Mesenchymal stem cell (in vitro differentiated cells and primary cell): ENCODE measurements at regions not wholly inside any gene's neighbourhood (a gene's known extent, or its start where the extent isn't known, plus 50 kb on each side); places are given as distances from the start of the nearest gene placed in this dataset.

Experiments
- DNase-seq: peaks from one replicate; pipeline ENCODE4 v3.0.0-alpha.2; 2013
- H2AFZ ChIP-seq: one replicate; pipeline ENCODE4 v1.6.1; 2013; ENCODE audit warnings: low read depth, mild to moderate bottlenecking, control low read depth, inconsistent platforms, low read length, moderate library complexity
- H2AK5ac ChIP-seq: 2 replicates; pipeline ENCODE4 v1.6.1; 2013; ENCODE audit warnings: low read length, moderate library complexity, mild to moderate bottlenecking, inconsistent platforms; ENCODE audit not compliant: severe bottlenecking
- H2BK120ac ChIP-seq: one replicate; pipeline ENCODE4 v1.6.1; 2013; ENCODE audit warnings: low read depth, mild to moderate bottlenecking, inconsistent platforms, low read length, moderate library complexity
- H2BK12ac ChIP-seq, 2 experiments: one replicate each; pipeline ENCODE4 v1.6.1; 2013; ENCODE audit warnings: inconsistent platforms in 2 of 2, low read length in 2 of 2, mild to moderate bottlenecking in 2 of 2, moderate library complexity in 2 of 2, control low read depth in 1 of 2
- H2BK15ac ChIP-seq: one replicate; pipeline ENCODE4 v1.6.1; 2013; ENCODE audit warnings: mild to moderate bottlenecking, low read depth, inconsistent platforms; ENCODE audit not compliant: poor library complexity, severe bottlenecking
- H2BK5ac ChIP-seq: 2 replicates; pipeline ENCODE4 v1.6.1; 2013; ENCODE audit warnings: low read depth, mild to moderate bottlenecking, low read length, control low read depth, inconsistent platforms; ENCODE audit not compliant: poor library complexity, severe bottlenecking
- H3K14ac ChIP-seq, 2 experiments: one replicate each; pipeline ENCODE4 v1.6.1; 2013; ENCODE audit warnings: inconsistent platforms in 2 of 2, low read length in 2 of 2, control low read depth in 1 of 2, mild to moderate bottlenecking in 1 of 2, moderate library complexity in 1 of 2
- H3K18ac ChIP-seq, 2 experiments: one replicate each; pipeline ENCODE4 v1.6.1; 2013; ENCODE audit warnings: inconsistent platforms in 2 of 2, low read length in 2 of 2, control low read depth in 1 of 2, low read depth in 1 of 2, mild to moderate bottlenecking in 1 of 2
- H3K23ac ChIP-seq, 2 experiments: one replicate each; pipeline ENCODE4 v1.6.1; 2013; ENCODE audit warnings: inconsistent platforms in 2 of 2, low read length in 2 of 2, mild to moderate bottlenecking in 2 of 2, moderate library complexity in 2 of 2, control low read depth in 1 of 2
- H3K27ac ChIP-seq: 2 replicates; pipeline ENCODE4 v1.5.1; 2013; ENCODE audit warnings: mild to moderate bottlenecking, moderate library complexity, low read length, control low read depth, inconsistent platforms; ENCODE audit not compliant: poor library complexity, severe bottlenecking
- H3K27me3 ChIP-seq, 2 experiments: 2 replicates each; pipeline versions ENCODE4 v1.6.1 to v1.7.0; 2013; ENCODE audit warnings: low read length in 2 of 2, mild to moderate bottlenecking in 2 of 2, moderate library complexity in 2 of 2, control low read depth in 1 of 2, inconsistent platforms in 1 of 2; ENCODE audit not compliant: control insufficient read depth in 1 of 2, insufficient read depth in 1 of 2
- H3K36me3 ChIP-seq, 2 experiments: 2 replicates each; pipeline versions ENCODE4 v1.6.1 to v1.7.0; 2013; ENCODE audit warnings: low read length in 2 of 2, control low read depth in 1 of 2, inconsistent platforms in 1 of 2, low read depth in 1 of 2, mild to moderate bottlenecking in 1 of 2; ENCODE audit not compliant: insufficient read depth in 2 of 2, control insufficient read depth in 1 of 2
- H3K4ac ChIP-seq, 2 experiments: one replicate each; pipeline ENCODE4 v1.6.1; 2013; ENCODE audit warnings: inconsistent platforms in 2 of 2, low read length in 2 of 2, mild to moderate bottlenecking in 2 of 2, moderate library complexity in 2 of 2, control low read depth in 1 of 2, low read depth in 1 of 2
- H3K4me1 ChIP-seq: 2 replicates; pipeline ENCODE4 v1.6.1; 2013; ENCODE audit warnings: low read depth, low read length, control low read depth; ENCODE audit not compliant: control insufficient read depth, insufficient read depth
- H3K4me2 ChIP-seq: 2 replicates; pipeline ENCODE4 v1.6.1; 2013; ENCODE audit warnings: low read length, mild to moderate bottlenecking, inconsistent platforms; ENCODE audit not compliant: poor library complexity, severe bottlenecking
- H3K4me3 ChIP-seq, 2 experiments: 2 replicates each; pipeline versions ENCODE4 v1.5.1 to v1.7.0; 2013; ENCODE audit warnings: low read length in 2 of 2, mild to moderate bottlenecking in 2 of 2, control low read depth in 1 of 2, low read depth in 1 of 2; ENCODE audit not compliant: insufficient read depth in 1 of 2
- H3K79me1 ChIP-seq: replicated peaks from 2 replicates; pipeline ENCODE4 v1.6.1; 2013; ENCODE audit warnings: mild to moderate bottlenecking, control low read depth, low read length, inconsistent platforms; ENCODE audit not compliant: poor library complexity, severe bottlenecking
- H3K9ac ChIP-seq: 2 replicates; pipeline ENCODE4 v1.7.0; 2013; ENCODE audit warnings: mild to moderate bottlenecking, low read length, moderate library complexity
- H3K9me3 ChIP-seq: 2 replicates; pipeline ENCODE4 v1.7.0; 2013; ENCODE audit warnings: mild to moderate bottlenecking, low read length; ENCODE audit not compliant: control insufficient read depth
- H4K8ac ChIP-seq: one replicate; pipeline ENCODE4 v1.6.1; 2013; ENCODE audit warnings: inconsistent platforms, mild to moderate bottlenecking, low read length, moderate library complexity
- H4K91ac ChIP-seq: one replicate; pipeline ENCODE4 v1.6.1; 2013; ENCODE audit warnings: mild to moderate bottlenecking, low read length, inconsistent platforms
- WGBS: methylation state at CpG from one replicate; pipeline ENCODE4 v1.1.7; 2013; ENCODE audit warnings: mixed read lengths; 5-methylcytosine and 5-hydroxymethylcytosine counted together

- DNase-seq: no peak
- Histone ChIP-seq H3K27ac (no peak overlapping the region), H2BK120ac (no peak overlapping the region), H2BK12ac (no peak overlapping the region), H2BK15ac (no peak overlapping the region), H3K27me3 (no peaks in the 10 kb centered on the region), H2BK5ac (no peak overlapping the region), H4K8ac (no peak overlapping the region), H2AK5ac (no peak overlapping the region), H3K14ac (no peak overlapping the region), H3K4ac (no peak overlapping the region), H3K4me1 (no peaks in the 10 kb centered on the region), H3K4me2 (no peak overlapping the region), H3K18ac (no peak overlapping the region), H3K9ac (no peak overlapping the region), H3K36me3 (no peaks in the 10 kb centered on the region), H3K23ac (no peak overlapping the region), H3K9me3 (peaks cover 38% of the 10 kb centered on the region), H3K4me3 (no peak overlapping the region), H4K91ac (no peak overlapping the region), H2AFZ (no peak overlapping the region), H3K79me1 (no peaks in the 10 kb centered on the region)
- 80% methylated on average over 1 of the region's 1 CpG for WGBS
Measured at GRCh38 chr2:4144731-4145130, 441.4 kb downstream of the DCDC2C start.

DNA sequence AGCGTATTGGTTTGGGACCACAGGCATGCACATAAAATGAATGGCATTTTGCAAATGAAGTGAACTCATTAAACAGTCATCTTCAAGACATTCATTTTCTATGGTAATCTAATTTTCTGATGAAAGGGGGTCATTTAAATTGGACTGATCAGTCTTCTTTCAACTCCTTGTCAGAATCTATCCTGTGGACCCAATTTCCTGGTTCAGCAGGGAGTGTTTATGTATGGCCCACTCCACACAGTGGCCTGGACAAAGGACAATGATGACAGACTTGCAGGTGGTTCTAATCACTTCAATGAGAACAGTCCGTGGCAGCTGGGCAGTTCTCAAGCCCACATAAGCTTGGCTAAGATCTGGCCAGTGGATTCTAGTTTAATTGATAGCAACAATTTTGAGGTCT is 448.1 kb downstream of the DCDC2C start:
- Histone ChIP-seq H3K9me3 (peaks cover 41% of the 10 kb centered on the region), H2BK15ac (no peak overlapping the region), H3K4ac (no peak overlapping the region), H2AK5ac (no peak overlapping the region), H3K27me3 (no peaks in the 10 kb centered on the region), H3K79me1 (no peaks in the 10 kb centered on the region), H3K4me1 (no peaks in the 10 kb centered on the region), H4K91ac (no peak overlapping the region), H4K8ac (no peak overlapping the region), H3K23ac (no peak overlapping the region), H3K14ac (no peak overlapping the region), H2BK5ac (no peak overlapping the region), H3K4me3 (no peak overlapping the region), H3K27ac (no peak overlapping the region), H2AFZ (no peak overlapping the region), H2BK12ac (no peak overlapping the region), H3K4me2 (no peak overlapping the region), H3K18ac (no peak overlapping the region), H3K9ac (no peak overlapping the region), H2BK120ac (no peak overlapping the region), H3K36me3 (no peaks in the 10 kb centered on the region)
- 37% methylated on average over 1 of the region's 2 CpGs for WGBS
- no peak for DNase-seq

GRCh38 chr2:4152051-4152450 is 448.7 kb downstream of the DCDC2C start:
- no peaks in the 10 kb centered on the region for H3K4me1 ChIP-seq
- H3K23ac ChIP-seq: no peak overlapping the region
- WGBS: no CpG with 5 or more reads among the region's 1 CpG
- H2BK12ac ChIP-seq: no peak overlapping the region
- H3K9me3 ChIP-seq: peaks cover 46% of the 10 kb centered on the region
- H2BK15ac ChIP-seq: no peak overlapping the region
- H3K4ac ChIP-seq: no peak overlapping the region
- H3K79me1 ChIP-seq: no peaks in the 10 kb centered on the region
- no peak overlapping the region for H3K4me2 ChIP-seq
- H3K9ac ChIP-seq: no peak overlapping the region
- no peak overlapping the region for H4K8ac ChIP-seq
- no peak overlapping the region for H2BK120ac ChIP-seq
- no peak overlapping the region for H4K91ac ChIP-seq
- no peaks in the 10 kb centered on the region for H3K36me3 ChIP-seq
- no peak overlapping the region for H3K27ac ChIP-seq
- H3K4me3 ChIP-seq: no peak overlapping the region
- no peak for DNase-seq
- H2AFZ ChIP-seq: no peak overlapping the region
- no peak overlapping the region for H2AK5ac ChIP-seq
- no peaks in the 10 kb centered on the region for H3K27me3 ChIP-seq
- no peak overlapping the region for H3K18ac ChIP-seq
- no peak overlapping the region for H3K14ac ChIP-seq
- H2BK5ac ChIP-seq: no peak overlapping the region

DNA sequence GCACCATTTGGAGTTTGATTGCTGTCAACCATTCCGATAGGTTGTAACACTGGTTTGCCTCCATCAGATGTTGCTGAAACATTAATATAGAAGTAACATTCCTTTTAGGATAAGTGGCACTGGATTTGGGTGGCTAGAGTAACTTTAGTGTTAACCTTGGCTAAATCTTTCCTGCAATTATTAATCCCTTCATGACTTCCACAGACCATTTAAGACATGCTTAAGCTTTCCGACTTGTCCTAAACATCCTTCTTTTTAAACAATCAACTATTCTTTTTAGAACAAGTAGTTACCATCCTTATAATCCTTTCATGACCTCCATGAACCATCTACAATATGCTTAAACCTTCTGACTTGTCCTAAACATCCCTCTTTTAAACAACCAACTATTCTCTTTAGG is 465.5 kb downstream of the DCDC2C start:
- Histone ChIP-seq H2BK5ac (no peak overlapping the region), H2BK12ac (no peak overlapping the region), H2BK15ac (no peak overlapping the region), H3K9ac (no peak overlapping the region), H4K8ac (no peak overlapping the region), H3K79me1 (no peaks in the 10 kb centered on the region), H3K27me3 (no peaks in the 10 kb centered on the region), H3K27ac (no peak overlapping the region), H3K14ac (no peak overlapping the region), H3K18ac (no peak overlapping the region), H3K4ac (no peak overlapping the region), H3K4me2 (no peak overlapping the region), H2AFZ (no peak overlapping the region), H4K91ac (no peak overlapping the region), H2AK5ac (no peak overlapping the region), H3K23ac (no peak overlapping the region), H3K9me3 (peaks cover 72% of the 10 kb centered on the region), H3K36me3 (no peaks in the 10 kb centered on the region), H3K4me3 (no peak overlapping the region), H3K4me1 (no peaks in the 10 kb centered on the region), H2BK120ac (no peak overlapping the region)
- DNase-seq: no peak
- 78% methylated on average over 2 of the region's 2 CpGs for WGBS
